HEK293 (cell line): ENCODE measurements at regions not wholly inside any gene's neighbourhood (a gene's known extent, or its start where the extent isn't known, plus 50 kb on each side); places are given as distances from the start of the nearest gene placed in this dataset.

Experiments used
- CTCF ChIP-seq: fragments of 450-650 bp; formaldehyde crosslinking; IDR thresholded peaks from 2 replicates; pipeline ENCODE4 v1.5.1; 2016; ENCODE audit warnings: missing biosample characterization, missing genetic modification characterization
- GLIS2 ChIP-seq: fragments of 450-650 bp; formaldehyde crosslinking; IDR thresholded peaks from 2 replicates; pipeline ENCODE4 v1.5.1; 2016; ENCODE audit warnings: missing biosample characterization, missing genetic modification characterization
- KLF16 ChIP-seq: fragments of 450-650 bp; formaldehyde crosslinking; IDR thresholded peaks from 2 replicates; pipeline ENCODE4 v1.5.1; 2017; ENCODE audit warnings: missing biosample characterization, missing genetic modification characterization
- ZNF248 ChIP-seq: fragments of 450-650 bp; formaldehyde crosslinking; IDR thresholded peaks from 2 replicates; pipeline ENCODE4 v1.5.1; 2017; ENCODE audit warnings: missing biosample characterization, missing genetic modification characterization
- ZNF398 ChIP-seq: fragments of 450-650 bp; formaldehyde crosslinking; IDR thresholded peaks from 2 replicates; pipeline ENCODE4 v1.5.1; 2017; ENCODE audit warnings: missing biosample characterization, missing genetic modification characterization
- ZNF561 ChIP-seq: fragments of 450-650 bp; IDR thresholded peaks from 2 replicates; pipeline ENCODE4 v1.5.1; 2018; ENCODE audit warnings: missing biosample characterization, missing genetic modification characterization, borderline replicate concordance
- ZNF645 ChIP-seq: fragments of 450-650 bp; formaldehyde crosslinking; IDR thresholded peaks from 2 replicates; pipeline ENCODE4; 2016; ENCODE audit warnings: missing biosample characterization, missing genetic modification characterization
- ZNF707 ChIP-seq: fragments of 450-650 bp; formaldehyde crosslinking; IDR thresholded peaks from 2 replicates; pipeline ENCODE4 v1.5.1; 2016; ENCODE audit warnings: missing biosample characterization, missing genetic modification characterization
- ZNF785 ChIP-seq: fragments of 450-650 bp; formaldehyde crosslinking; IDR thresholded peaks from 2 replicates; pipeline ENCODE4 v1.5.1; 2016; ENCODE audit warnings: missing biosample characterization, missing genetic modification characterization
- ZSCAN18 ChIP-seq: fragments of 450-650 bp; formaldehyde crosslinking; IDR thresholded peaks from 2 replicates; pipeline ENCODE4 v1.5.1; 2016; ENCODE audit warnings: missing biosample characterization, missing genetic modification characterization
- TF ChIP-seq, protein P1 (sequence below): fragments of 450-650 bp; formaldehyde crosslinking; IDR thresholded peaks from 2 replicates; pipeline ENCODE4 v1.5.1; 2016; ENCODE audit warnings: missing biosample characterization, missing genetic modification characterization, borderline replicate concordance

DNA sequence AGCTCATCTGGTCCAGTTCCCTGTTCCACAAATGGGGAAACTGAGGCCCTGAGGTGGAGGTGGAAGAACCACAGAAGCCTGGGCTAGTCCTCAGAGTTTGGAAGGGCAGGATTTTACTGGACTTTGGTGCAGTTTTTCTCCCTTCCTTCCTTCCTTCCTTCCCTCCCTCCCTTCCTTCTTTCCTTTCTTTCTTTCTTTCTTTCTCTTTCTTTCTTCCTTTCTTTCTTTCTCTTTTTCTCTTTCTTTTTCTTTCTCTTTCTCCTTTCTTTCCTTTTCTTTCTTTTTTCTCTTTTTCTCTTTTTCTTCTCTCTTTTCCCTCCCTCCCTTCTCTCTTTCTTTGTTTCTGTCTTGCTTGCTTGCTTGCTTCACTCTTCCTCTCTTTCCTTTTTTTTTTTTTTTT, 95.7 kb upstream of the TBX3 start:
- TF ChIP-seq ZNF398 (tag by site-specific recombination) (no peak), CTCF (no peak), KLF16 (tag by site-specific recombination) (no peak), ZNF785 (tag by site-specific recombination) (no peak), ZNF248 (tag by site-specific recombination) (no peak), GLIS2 (tag by site-specific recombination) (no peak), ZNF645 (no peak), ZNF707 (tag by site-specific recombination) (no peak), ZSCAN18 (tag by site-specific recombination) (no peak), ZNF561 (tag by site-specific recombination) (no peak)
- TF ChIP-seq, protein P1, sequence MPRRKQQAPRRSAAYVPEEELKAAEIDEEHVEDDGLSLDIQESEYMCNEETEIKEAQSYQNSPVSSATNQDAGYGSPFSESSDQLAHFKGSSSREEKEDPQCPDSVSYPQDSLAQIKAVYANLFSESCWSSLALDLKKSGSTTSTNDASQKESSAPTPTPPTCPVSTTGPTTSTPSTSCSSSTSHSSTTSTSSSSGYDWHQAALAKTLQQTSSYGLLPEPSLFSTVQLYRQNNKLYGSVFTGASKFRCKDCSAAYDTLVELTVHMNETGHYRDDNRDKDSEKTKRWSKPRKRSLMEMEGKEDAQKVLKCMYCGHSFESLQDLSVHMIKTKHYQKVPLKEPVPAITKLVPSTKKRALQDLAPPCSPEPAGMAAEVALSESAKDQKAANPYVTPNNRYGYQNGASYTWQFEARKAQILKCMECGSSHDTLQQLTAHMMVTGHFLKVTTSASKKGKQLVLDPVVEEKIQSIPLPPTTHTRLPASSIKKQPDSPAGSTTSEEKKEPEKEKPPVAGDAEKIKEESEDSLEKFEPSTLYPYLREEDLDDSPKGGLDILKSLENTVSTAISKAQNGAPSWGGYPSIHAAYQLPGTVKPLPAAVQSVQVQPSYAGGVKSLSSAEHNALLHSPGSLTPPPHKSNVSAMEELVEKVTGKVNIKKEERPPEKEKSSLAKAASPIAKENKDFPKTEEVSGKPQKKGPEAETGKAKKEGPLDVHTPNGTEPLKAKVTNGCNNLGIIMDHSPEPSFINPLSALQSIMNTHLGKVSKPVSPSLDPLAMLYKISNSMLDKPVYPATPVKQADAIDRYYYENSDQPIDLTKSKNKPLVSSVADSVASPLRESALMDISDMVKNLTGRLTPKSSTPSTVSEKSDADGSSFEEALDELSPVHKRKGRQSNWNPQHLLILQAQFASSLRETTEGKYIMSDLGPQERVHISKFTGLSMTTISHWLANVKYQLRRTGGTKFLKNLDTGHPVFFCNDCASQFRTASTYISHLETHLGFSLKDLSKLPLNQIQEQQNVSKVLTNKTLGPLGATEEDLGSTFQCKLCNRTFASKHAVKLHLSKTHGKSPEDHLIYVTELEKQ = no peak
